Upper lobe of left lung (tissue), 6 donors: ENCODE measurements at regions not wholly inside any gene's neighbourhood (a gene's known extent, or its start where the extent isn't known, plus 50 kb on each side); places are given as distances from the start of the nearest gene placed in this dataset.

Experiments used
- ATAC-seq, 2 donors: fragments of 200-7000 bp; cut with Tn5 transposase; one replicate each; pipeline ENCODE4 v1.9.1; 2022; ENCODE audit warnings: mild to moderate bottlenecking in 2 of 2, moderate library complexity in 2 of 2; ENCODE audit not compliant: low FRiP score in 2 of 2
- DNase-seq, 2 donors: peaks; one replicate each; pipeline ENCODE4 v3.0.0-alpha.2; 2019 to 2020
- H3K27ac ChIP-seq, 4 donors: fragments of 200-600 bp; sonication (generic); one replicate each; pipeline ENCODE4 v1.5.1; 2016 to 2019
- H3K27me3 ChIP-seq, 4 donors: fragments of 200-600 bp; sonication (generic); one replicate each; pipeline ENCODE4 v1.5.1; 2017 to 2019
- H3K36me3 ChIP-seq, 4 donors: fragments of 200-600 bp; sonication (generic); one replicate each; pipeline ENCODE4 v1.5.1; 2016 to 2019
- H3K4me1 ChIP-seq, 4 donors: fragments of 200-600 bp; sonication (generic); one replicate each; pipeline ENCODE4 v1.5.1; 2018 to 2019
- H3K4me3 ChIP-seq, 4 donors: fragments of 200-600 bp; sonication (generic); one replicate each; pipeline ENCODE4 v1.5.1; 2017 to 2019; ENCODE audit warnings: mild to moderate bottlenecking in 2 of 4, moderate library complexity in 1 of 4
- H3K9me3 ChIP-seq, 4 donors: fragments of 200-600 bp; sonication (generic); one replicate each; pipeline ENCODE4 v1.5.1; 2018 to 2019
- EP300 ChIP-seq, 4 donors: sonication (generic); formaldehyde crosslinking; IDR thresholded peaks; one replicate each; pipeline ENCODE4 v1.5.1; 2017; ENCODE audit warnings: antibody characterized with exemption in 4 of 4, control low read depth in 2 of 4
- POLR2A ChIP-seq, 4 donors: fragments of 450-650 bp; IDR thresholded peaks; one replicate each; pipeline ENCODE4 v1.5.1; 2016 to 2017; ENCODE audit warnings: antibody characterized with exemption in 4 of 4, mild to moderate bottlenecking in 2 of 4
- POLR2AphosphoS5 ChIP-seq, 2 donors: sonication (generic); formaldehyde crosslinking; IDR thresholded peaks; one replicate each; pipeline ENCODE4 v1.5.1; 2017; ENCODE audit warnings: antibody characterized with exemption in 2 of 2
- WGBS, 2 donors: methylation state at CpG; one replicate each; pipeline ENCODE4 v1.1.5; 2017 to 2018; 5-methylcytosine and 5-hydroxymethylcytosine counted together
- TF ChIP-seq, protein P1 (sequence below), 6 experiments: fragments of 450-650 bp in 4 of 6; fragments of 200-600 bp in 2 of 6; sonication (generic) in 2 of 6; IDR thresholded peaks; one replicate each; pipeline ENCODE4 v1.5.1; 2016 to 2019; ENCODE audit warnings: antibody characterized with exemption in 6 of 6
- donor health status: DM: no; HTN: no; CAD: no; lungs with moderate emphysema.
- donor health status: DM: no; HTN: yes; CAD: no; lungs with severe emphysema.

GRCh38 chrX:38993500-38993899, 192.2 kb downstream of the MID1IP1 start:
- no peaks in the 10 kb centered on the region for H3K27me3 ChIP-seq
- H3K4me3 ChIP-seq, result no peak overlapping the region
- no peaks in the 10 kb centered on the region for H3K9me3 ChIP-seq
- ATAC-seq (no peak), DNase-seq (no peak)
- 67 to 86% methylated on average over 1 of the region's 1 CpG for WGBS, 2 donors
- no peak overlapping the region for H3K27ac ChIP-seq
- H3K36me3 ChIP-seq, result no peaks in the 10 kb centered on the region
- H3K4me1 ChIP-seq, result no peaks in the 10 kb centered on the region
- TF ChIP-seq POLR2A (IDR thresholded peaks at IDR 0.05), result no peak
- TF ChIP-seq POLR2AphosphoS5 (IDR thresholded peaks at IDR 0.05), result no peak
- TF ChIP-seq EP300 (IDR thresholded peaks at IDR 0.05), result no peak
- TF ChIP-seq, protein P1, sequence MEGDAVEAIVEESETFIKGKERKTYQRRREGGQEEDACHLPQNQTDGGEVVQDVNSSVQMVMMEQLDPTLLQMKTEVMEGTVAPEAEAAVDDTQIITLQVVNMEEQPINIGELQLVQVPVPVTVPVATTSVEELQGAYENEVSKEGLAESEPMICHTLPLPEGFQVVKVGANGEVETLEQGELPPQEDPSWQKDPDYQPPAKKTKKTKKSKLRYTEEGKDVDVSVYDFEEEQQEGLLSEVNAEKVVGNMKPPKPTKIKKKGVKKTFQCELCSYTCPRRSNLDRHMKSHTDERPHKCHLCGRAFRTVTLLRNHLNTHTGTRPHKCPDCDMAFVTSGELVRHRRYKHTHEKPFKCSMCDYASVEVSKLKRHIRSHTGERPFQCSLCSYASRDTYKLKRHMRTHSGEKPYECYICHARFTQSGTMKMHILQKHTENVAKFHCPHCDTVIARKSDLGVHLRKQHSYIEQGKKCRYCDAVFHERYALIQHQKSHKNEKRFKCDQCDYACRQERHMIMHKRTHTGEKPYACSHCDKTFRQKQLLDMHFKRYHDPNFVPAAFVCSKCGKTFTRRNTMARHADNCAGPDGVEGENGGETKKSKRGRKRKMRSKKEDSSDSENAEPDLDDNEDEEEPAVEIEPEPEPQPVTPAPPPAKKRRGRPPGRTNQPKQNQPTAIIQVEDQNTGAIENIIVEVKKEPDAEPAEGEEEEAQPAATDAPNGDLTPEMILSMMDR (IDR thresholded peaks at IDR 0.05), result no peak

DNA sequence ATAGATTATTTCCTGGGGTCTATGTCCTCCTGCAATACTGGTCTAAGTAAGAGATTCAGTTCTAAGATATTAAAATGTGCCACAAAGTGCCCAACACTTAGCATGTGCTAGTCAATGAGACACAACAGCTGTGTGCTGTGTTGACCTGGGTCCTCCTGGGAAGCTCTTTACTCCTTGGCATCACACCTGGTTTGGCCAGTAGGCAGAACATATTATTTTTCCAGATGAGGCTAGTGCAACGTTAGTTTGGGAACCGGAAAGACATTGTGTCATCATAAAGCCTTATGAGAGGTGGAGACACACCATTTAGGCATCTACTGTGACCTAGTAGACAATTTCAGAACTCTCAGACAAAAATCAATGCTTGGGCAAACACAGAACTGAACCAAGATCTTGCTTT, 197.8 kb downstream of the MID1IP1 start:
- no peak overlapping the region for H3K4me3 ChIP-seq
- no peaks in the 10 kb centered on the region for H3K27me3 ChIP-seq
- H3K36me3 ChIP-seq, result no peaks in the 10 kb centered on the region
- WGBS, 2 donors, result 85 to 100% methylated on average over 2 of the region's 2 CpGs
- DNase-seq (no peak), ATAC-seq (no peak)
- H3K9me3 ChIP-seq, result no peaks in the 10 kb centered on the region
- H3K4me1 ChIP-seq, result no peaks in the 10 kb centered on the region
- TF ChIP-seq POLR2A (IDR thresholded peaks at IDR 0.05), result no peak
- no peak for TF ChIP-seq EP300 (IDR thresholded peaks at IDR 0.05)
- TF ChIP-seq, protein P1 (IDR thresholded peaks at IDR 0.05), result no peak
- TF ChIP-seq POLR2AphosphoS5 (IDR thresholded peaks at IDR 0.05), result no peak
- no peak overlapping the region for H3K27ac ChIP-seq

DNA sequence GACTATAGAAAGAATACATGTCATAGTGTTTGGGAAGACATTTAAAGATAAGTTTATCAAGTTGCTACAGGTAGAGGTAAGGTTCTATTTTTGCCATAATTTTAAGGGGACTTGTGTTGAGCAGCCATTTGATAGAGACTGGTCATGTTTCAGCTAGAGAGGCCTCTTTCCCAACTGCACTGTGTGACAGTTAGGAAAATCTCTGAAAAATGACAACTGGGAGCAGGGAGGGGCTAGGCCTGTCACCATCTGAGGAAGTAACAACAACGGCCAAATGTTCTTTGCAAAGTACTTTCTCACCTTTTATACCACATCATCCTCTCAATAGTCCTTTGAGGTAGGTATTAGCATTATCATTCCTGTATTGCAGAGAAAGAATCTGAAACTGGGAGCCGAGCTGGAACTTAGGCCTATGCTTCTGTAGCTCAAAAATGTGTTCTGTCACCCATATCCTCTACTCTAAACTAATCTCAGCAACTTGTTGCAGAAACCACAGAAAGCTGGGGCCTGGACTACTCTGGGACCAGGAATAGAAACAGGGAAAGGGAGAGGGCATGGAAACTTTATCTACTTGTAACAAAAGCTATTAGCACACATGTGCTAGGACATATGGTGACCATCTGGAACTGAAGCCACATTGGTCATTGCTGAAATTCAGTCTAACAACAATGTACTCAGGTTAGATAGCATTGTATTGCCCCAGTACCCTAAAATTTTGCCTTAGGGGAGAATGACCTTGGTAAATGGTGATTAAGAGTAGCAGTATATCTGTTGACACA, 198.9 kb downstream of the MID1IP1 start:
- TF ChIP-seq POLR2AphosphoS5 (IDR thresholded peaks at IDR 0.05), result no peak
- TF ChIP-seq EP300 (IDR thresholded peaks at IDR 0.05), result no peak
- TF ChIP-seq, protein P1 (IDR thresholded peaks at IDR 0.05), result no peak
- no peak for TF ChIP-seq POLR2A (IDR thresholded peaks at IDR 0.05)
- ATAC-seq (no peak), DNase-seq (no peak)
- Histone ChIP-seq H3K36me3 (no peaks in the 10 kb centered on the region), H3K27ac (no peak overlapping the region), H3K27me3 (no peaks in the 10 kb centered on the region), H3K4me1 (no peaks in the 10 kb centered on the region), H3K4me3 (no peak overlapping the region), H3K9me3 (no peaks in the 10 kb centered on the region)
- 38 to 59% methylated on average over 2 of the region's 2 CpGs for WGBS, 2 donors

- no peaks in the 10 kb centered on the region for H3K36me3 ChIP-seq
Observed at GRCh38 chrX:39000802-39001201, 199.5 kb downstream of the MID1IP1 start.

More at GRCh38 chrX:39000802-39001201, 199.5 kb downstream of the MID1IP1 start:
- Histone ChIP-seq H3K9me3 (no peaks in the 10 kb centered on the region), H3K27ac (no peak overlapping the region), H3K4me3 (no peak overlapping the region), H3K27me3 (no peaks in the 10 kb centered on the region), H3K4me1 (no peaks in the 10 kb centered on the region)
- 38 to 44% methylated on average over 1 of the region's 1 CpG for WGBS, 2 donors
- no peak for TF ChIP-seq EP300 (IDR thresholded peaks at IDR 0.05)
- no peak for TF ChIP-seq POLR2AphosphoS5 (IDR thresholded peaks at IDR 0.05)
- TF ChIP-seq POLR2A (IDR thresholded peaks at IDR 0.05), result no peak
- TF ChIP-seq, protein P1 (IDR thresholded peaks at IDR 0.05), result no peak
- no peak for DNase-seq
- ATAC-seq, result no peak
